ENCODE measurements at regions not wholly inside any gene's neighbourhood (a gene's known extent, or its start where the extent isn't known, plus 50 kb on each side); places are given as distances from the start of the nearest gene placed in this dataset.

GRCh38 chr20:58012731-58013510 lies 215.5 kb downstream of the ANKRD60 start:
- in situ Hi-C loops (cut with MboI), result no loop called here
- Histone ChIP-seq H4K20me1 (ENCODE audit: control insufficient read depth, insufficient read depth) (no peaks in the 10 kb centered on the region), H2AFZ (ENCODE audit: control insufficient read depth, low read depth, low read length) (no peak overlapping the region), H3K27me3 (replicated peaks in 1 of 2; ENCODE audit: control insufficient read depth in 2 of 2, insufficient read depth in 2 of 2, low read length in 1 of 2) (peaks cover 0 to 1% of the 10 kb centered on the region in 2 experiments; a peak in 2 of 4 replicates), H3K27ac (ENCODE audit: control insufficient read depth, insufficient read depth) (no peak overlapping the region), H3K36me3 (ENCODE audit: control insufficient read depth in 2 of 2, insufficient read depth in 2 of 2, low read length in 1 of 2) (no peaks in the 10 kb centered on the region), H3K4me2 (ENCODE audit: control insufficient read depth, insufficient read depth) (no peak overlapping the region), H3K79me2 (ENCODE audit: control insufficient read depth, insufficient read depth, low read length) (no peaks in the 10 kb centered on the region), H3K9me3 (replicated peaks; ENCODE audit: control insufficient read depth, insufficient read depth, low read length) (no peaks in the 10 kb centered on the region), H3K4me1 (ENCODE audit: control insufficient read depth, insufficient read depth, low read length) (no peaks in the 10 kb centered on the region), H3K9ac (ENCODE audit: control insufficient read depth, insufficient read depth, low read length) (no peak overlapping the region), H3K4me3 (no peak overlapping the region)
- WGBS (ENCODE audit: insufficient coverage, insufficient replicate concordance, low lambda C conversion rate, missing lambda C conversion rate), result 27% methylated on average over 16 of the region's 16 CpGs
- intact Hi-C loops (cut with micrococcal nuclease; ENCODE audit: unreplicated experiment), result no loop called here
- TF ChIP-seq ZBED1 (IDR thresholded peaks at IDR 0.05; ENCODE audit: borderline replicate concordance), result no peak
- RAD21 ChIA-PET (ENCODE audit: unreplicated experiment), result no interaction called here
- CTCF ChIA-PET, result interaction anchor here (0.7 kb wide), 1 partner anchor 359 kb away, joined by 3 read pairs; no protein-coding TSS in a partner anchor
- no peak for ATAC-seq
- no TSS peak for BruUV-seq (replicated peaks)
- no peak for DNase-seq (ENCODE audit: low read depth, low spot score)
- POLR2A ChIA-PET, result no interaction called here
- no peak for FAIRE-seq
- SMC1A ChIA-PET (ENCODE audit: uncharacterized antibody, unreplicated experiment), result no interaction called here

- Histone ChIP-seq H4K20me1 (ENCODE audit: control insufficient read depth, insufficient read depth) (no peaks in the 10 kb centered on the region), H3K36me3 (ENCODE audit: control insufficient read depth in 2 of 2, insufficient read depth in 2 of 2, low read length in 1 of 2) (no peaks in the 10 kb centered on the region), H3K4me2 (ENCODE audit: control insufficient read depth, insufficient read depth) (no peak overlapping the region), H2AFZ (ENCODE audit: control insufficient read depth, low read depth, low read length) (no peak overlapping the region), H3K27me3 (replicated peaks in 1 of 2; ENCODE audit: control insufficient read depth in 2 of 2, insufficient read depth in 2 of 2, low read length in 1 of 2) (peaks cover 0 to 1% of the 10 kb centered on the region in 2 experiments; a peak in 3 of 4 replicates), H3K79me2 (ENCODE audit: control insufficient read depth, insufficient read depth, low read length) (no peaks in the 10 kb centered on the region), H3K9ac (ENCODE audit: control insufficient read depth, insufficient read depth, low read length) (no peak overlapping the region), H3K27ac (ENCODE audit: control insufficient read depth, insufficient read depth) (no peak overlapping the region), H3K4me3 (no peak overlapping the region), H3K4me1 (ENCODE audit: control insufficient read depth, insufficient read depth, low read length) (no peaks in the 10 kb centered on the region), H3K9me3 (replicated peaks; ENCODE audit: control insufficient read depth, insufficient read depth, low read length) (no peaks in the 10 kb centered on the region)
- FAIRE-seq (no peak), DNase-seq (ENCODE audit: low read depth, low spot score) (no peak), ATAC-seq (no peak)
- BruUV-seq (replicated peaks), result no TSS peak
- ChIA-PET SMC1A (ENCODE audit: uncharacterized antibody, unreplicated experiment) (no interaction called here), POLR2A (no interaction called here), RAD21 (ENCODE audit: unreplicated experiment) (no interaction called here), CTCF (no interaction called here)
- TF ChIP-seq DPF2 (IDR thresholded peaks at IDR 0.05) (no peak), FOXK2 (IDR thresholded peaks at IDR 0.05) (no peak), SMAD1 (IDR thresholded peaks at IDR 0.05; ENCODE audit: low read depth, partially characterized antibody) (no peak), EGR1 (IDR thresholded peaks at IDR 0.05; ENCODE audit: borderline replicate concordance in 1 of 2, low read depth in 2 of 2, low read length in 2 of 2) (no peak), PML (IDR thresholded peaks at IDR 0.05; ENCODE audit: low read length) (no peak), ZNF592 (IDR thresholded peaks at IDR 0.05) (no peak), ZNF384 (IDR thresholded peaks at IDR 0.05; ENCODE audit: borderline replicate concordance, low read depth, low read length) (no peak), POLR2A (IDR thresholded peaks at IDR 0.05; ENCODE audit: low read depth, low read length) (no peak)
- in situ Hi-C loops (cut with MboI), result no loop called here
- intact Hi-C loops (cut with micrococcal nuclease; ENCODE audit: unreplicated experiment), result no loop called here
- WGBS (ENCODE audit: insufficient coverage, insufficient replicate concordance, low lambda C conversion rate, missing lambda C conversion rate), result 23% methylated on average over 11 of the region's 11 CpGs
Measured at GRCh38 chr20:58011947-58012610, 216.4 kb downstream of the ANKRD60 start.

Measured in GM12878 (cell line).